HepG2 (cell line): ENCODE measurements at regions not wholly inside any gene's neighbourhood (a gene's known extent, or its start where the extent isn't known, plus 50 kb on each side); places are given as distances from the start of the nearest gene placed in this dataset.

ENCODE experiments used
- ATAC-seq: fragments of 200-7000 bp; cut with Tn5 transposase; 3 replicates; pipeline ENCODE4 v1.9.1; 2020; ENCODE audit warnings: mild to moderate bottlenecking, moderate library complexity
- BruUV-seq: library from RNA; stranded (reverse); fragments of 400-500 nt; replicated peaks from 2 replicates; lab custom pipeline; 2021; lab: Mats Ljungman, UMichigan
- CTCF ChIA-PET: fragments of 300-600 bp; formaldehyde crosslinking; extraction: SDS; loops from one replicate; lab custom pipeline; 2021; ENCODE audit warnings: low total read pairs, inconsistent platforms, low intra/inter-chr PET ratio; lab: Yijun Ruan, JAX
- POLR2A ChIA-PET: fragments of 350-600 bp; sonication (Branson Sonifier 250); formaldehyde crosslinking; loops from one replicate; lab custom pipeline; 2020; ENCODE audit warnings: antibody characterized with exemption, inconsistent platforms; lab: Yijun Ruan, JAX
- DNase-seq: peaks from one replicate; pipeline ENCODE4 v3.0.0-alpha.2; 2015; ENCODE audit warnings: low spot score
- FAIRE-seq: peaks from 3 replicates; lab custom pipeline; 2011; peaks lifted over from hg19 to GRCh38; lab: Jason Lieb, UNC
- H2AFZ ChIP-seq: one replicate; pipeline ENCODE4 v1.6.1; 2011; ENCODE audit warnings: low read length, inconsistent platforms
- H3K27ac ChIP-seq: fragments of 300-600 bp; 3 replicates; pipeline ENCODE4 v1.8.0; 2011; ENCODE audit warnings: mixed run types, mild to moderate bottlenecking, mixed read lengths, low read length, inconsistent platforms; ENCODE audit not compliant: insufficient read depth; ENCODE audit errors: extremely low read length
- H3K27me3 ChIP-seq, 2 experiments: fragments of 200-600 bp in 1 of 2; 2 replicates in 1 of 2; 3 replicates in 1 of 2; pipeline versions ENCODE4 v1.6.0 to v1.8.0; 2011; ENCODE audit warnings: low read length in 2 of 2, mild to moderate bottlenecking in 2 of 2, moderate library complexity in 2 of 2, inconsistent platforms in 1 of 2; ENCODE audit not compliant: insufficient read depth in 2 of 2, control insufficient read depth in 1 of 2
- H3K36me3 ChIP-seq, 2 experiments: fragments of 200-600 bp in 1 of 2; replicated peaks in 1 of 2; 2 replicates in 1 of 2; 3 replicates in 1 of 2; pipeline versions ENCODE4 v1.5.1 to v1.8.0; 2011; ENCODE audit warnings: low read length in 2 of 2, inconsistent platforms in 1 of 2; ENCODE audit not compliant: insufficient read depth in 2 of 2, control insufficient read depth in 1 of 2
- H3K4me1 ChIP-seq: 2 replicates; pipeline ENCODE4 v1.5.1; 2012; ENCODE audit warnings: low read length, inconsistent platforms; ENCODE audit not compliant: insufficient read depth
- H3K4me2 ChIP-seq: 2 replicates; pipeline ENCODE4 v1.6.0; 2011; ENCODE audit warnings: low read depth, low read length, inconsistent platforms
- H3K4me3 ChIP-seq, 3 experiments: fragments of 200-600 bp in 1 of 3; sonication (generic), shearing (Covaris generic) in 1 of 3; replicated peaks in 1 of 3; 2 replicates each; pipeline ENCODE4 v1.5.1; 2011 to 2016; ENCODE audit warnings: low read length in 3 of 3, inconsistent platforms in 2 of 3, low read depth in 2 of 3, mild to moderate bottlenecking in 2 of 3, control low read depth in 1 of 3, mixed read lengths in 1 of 3; ENCODE audit not compliant: insufficient read depth in 1 of 3
- H3K79me2 ChIP-seq: one replicate; pipeline ENCODE4 v1.6.1; 2011; ENCODE audit warnings: low read length, inconsistent platforms; ENCODE audit not compliant: insufficient read depth
- H3K9ac ChIP-seq: 2 replicates; pipeline ENCODE4 v1.6.0; 2011; ENCODE audit warnings: mild to moderate bottlenecking, low read depth, low read length, inconsistent platforms; ENCODE audit not compliant: insufficient read depth
- H3K9me3 ChIP-seq: 2 replicates; pipeline ENCODE4 v1.5.1; 2012; ENCODE audit warnings: mild to moderate bottlenecking, low read length
- H4K20me1 ChIP-seq: 2 replicates; pipeline ENCODE4 v1.6.0; 2011; ENCODE audit warnings: inconsistent platforms, mild to moderate bottlenecking, low read length, moderate library complexity; ENCODE audit not compliant: insufficient read depth
- KDM2A ChIP-seq: sonication (generic); formaldehyde crosslinking; IDR thresholded peaks from 2 replicates; pipeline ENCODE4 v1.4.0; 2020; ENCODE audit warnings: low read depth, missing genetic modification reagents, borderline replicate concordance
- MAFF ChIP-seq: IDR thresholded peaks from 2 replicates; pipeline ENCODE4 v1.6.1; 2011; ENCODE audit warnings: low read depth, low read length, improper control_type of control experiment
- MAFK ChIP-seq, 2 experiments: IDR thresholded peaks in 1 of 2; conservative IDR thresholded peaks in 1 of 2; 2 replicates each; pipeline ENCODE4 v1.6.1; 2011; ENCODE audit warnings: improper control_type of control experiment in 2 of 2, low read length in 2 of 2
- REL ChIP-seq: sonication (generic); formaldehyde crosslinking; conservative IDR thresholded peaks from 2 replicates; pipeline ENCODE4 v1.8.0; 2022; ENCODE audit warnings: mild to moderate bottlenecking, missing genetic modification reagents, moderate library complexity
- ZBTB14 ChIP-seq: sonication (generic); formaldehyde crosslinking; IDR thresholded peaks from 2 replicates; pipeline ENCODE4 v1.4.0; 2020; ENCODE audit warnings: missing genetic modification reagents
- ZNF235 ChIP-seq: sonication (generic); formaldehyde crosslinking; IDR thresholded peaks from 2 replicates; pipeline ENCODE4 v1.8.1; 2023; ENCODE audit warnings: mild to moderate bottlenecking, missing genetic modification reagents, borderline replicate concordance
- ZNF414 ChIP-seq: sonication (generic); formaldehyde crosslinking; IDR thresholded peaks from 2 replicates; pipeline ENCODE4 v1.5.0; 2020; ENCODE audit warnings: missing genetic modification reagents
- WGBS: methylation state at CpG from one replicate; pipeline ENCODE4 v1.1.6; 2017; ENCODE audit warnings: low lambda C conversion rate; 5-methylcytosine and 5-hydroxymethylcytosine counted together
- in situ Hi-C: cut with HindIII; loops from 2 replicates; pipeline ENCODE4 v1.10.0; 2017; ENCODE audit warnings: low pct_unique_long_range_greater_than_20kb; ENCODE audit not compliant: extremely low pct_ligation_motif_present
- intact Hi-C: fragments of 100-400 bp; cut with micrococcal nuclease; formaldehyde crosslinking; loops from one replicate; pipeline ENCODE4 v1.10.0; 2022; ENCODE audit not compliant: unreplicated experiment
- TF ChIP-seq, protein P1 (sequence below): sonication (generic); formaldehyde crosslinking; IDR thresholded peaks from 2 replicates; pipeline ENCODE4 v1.5.1; 2020; ENCODE audit warnings: mild to moderate bottlenecking, missing genetic modification reagents, borderline replicate concordance

- Histone ChIP-seq H3K4me2 (no peak overlapping the region), H3K4me1 (no peaks in the 10 kb centered on the region), H3K9me3 (no peaks in the 10 kb centered on the region), H3K79me2 (no peaks in the 10 kb centered on the region), H3K27ac (no peak overlapping the region), H3K4me3 (no peak overlapping the region), H3K9ac (no peak overlapping the region), H3K36me3 (no peaks in the 10 kb centered on the region), H2AFZ (no peak overlapping the region), H3K27me3 (peaks cover 0 to 5% of the 10 kb centered on the region in 2 experiments; a peak in 3 of 5 replicates), H4K20me1 (no peaks in the 10 kb centered on the region)
- POLR2A ChIA-PET: no interaction called here
- no peak for TF ChIP-seq ZNF235
- intact Hi-C loops (no loop called here), in situ Hi-C loops (no loop called here)
- BruUV-seq: no TSS peak
- FAIRE-seq: no peak
- no peak for ATAC-seq
- DNase-seq: no peak
- CTCF ChIA-PET: no interaction called here
- 31% methylated on average over 5 of the region's 5 CpGs for WGBS
These were observed 185.1 kb upstream of the DDHD1 start for GRCh38 chr14:53338192-53338591.

GRCh38 chr14:53336729-53337128 is 183.6 kb upstream of the DDHD1 start:
- Histone ChIP-seq H2AFZ (no peak overlapping the region), H3K36me3 (no peaks in the 10 kb centered on the region)

More at GRCh38 chr14:53336729-53337128, 183.6 kb upstream of the DDHD1 start:
- Histone ChIP-seq H3K9me3 (no peaks in the 10 kb centered on the region), H3K79me2 (no peaks in the 10 kb centered on the region), H3K27ac (no peak overlapping the region), H3K4me1 (no peaks in the 10 kb centered on the region), H3K4me3 (no peak overlapping the region), H3K4me2 (no peak overlapping the region), H3K9ac (no peak overlapping the region), H3K27me3 (peaks cover 0 to 5% of the 10 kb centered on the region in 2 experiments; a peak in 3 of 5 replicates), H4K20me1 (no peaks in the 10 kb centered on the region)
- ChIA-PET POLR2A (no interaction called here), CTCF (no interaction called here)
- ATAC-seq (no peak), DNase-seq (no peak), FAIRE-seq (no peak)
- in situ Hi-C loops (no loop called here), intact Hi-C loops (no loop called here)
- WGBS: 8% methylated on average over 3 of the region's 3 CpGs
- BruUV-seq: no TSS peak
- peak; percentile 87 for TF ChIP-seq MAFF
- TF ChIP-seq ZNF414: no peak
- TF ChIP-seq, protein P1, sequence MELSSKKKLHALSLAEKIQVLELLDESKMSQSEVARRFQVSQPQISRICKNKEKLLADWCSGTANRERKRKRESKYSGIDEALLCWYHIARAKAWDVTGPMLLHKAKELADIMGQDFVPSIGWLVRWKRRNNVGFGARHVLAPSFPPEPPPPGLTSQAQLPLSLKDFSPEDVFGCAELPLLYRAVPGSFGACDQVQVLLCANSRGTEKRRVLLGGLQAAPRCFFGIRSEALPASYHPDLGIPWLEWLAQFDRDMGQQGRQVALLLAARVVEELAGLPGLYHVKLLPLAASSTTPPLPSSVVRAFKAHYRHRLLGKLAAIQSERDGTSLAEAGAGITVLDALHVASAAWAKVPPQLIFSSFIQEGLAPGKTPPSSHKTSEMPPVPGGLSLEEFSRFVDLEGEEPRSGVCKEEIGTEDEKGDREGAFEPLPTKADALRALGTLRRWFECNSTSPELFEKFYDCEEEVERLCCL (CRISPR knock-in tag): no peak
- TF ChIP-seq KDM2A (CRISPR knock-in tag): no peak
- no peak for TF ChIP-seq ZBTB14 (CRISPR knock-in tag)
- TF ChIP-seq REL (CRISPR knock-in tag): no peak
- TF ChIP-seq MAFK (conservative IDR thresholded peaks at IDR 0.05 in 1 of 2, IDR thresholded peaks at IDR 0.05 in 1 of 2; ENCODE audit: low read length in 2 of 2): peak; percentile 83 to 89
